Stimulated activated CD8-positive, alpha-beta memory T cell treated with anti-CD3 and anti-CD28 coated beads, Interleukin-15, amount 100 ng/mL, for 1 hour (primary cell): ENCODE measurements at regions not wholly inside any gene's neighbourhood (a gene's known extent, or its start where the extent isn't known, plus 50 kb on each side); places are given as distances from the start of the nearest gene placed in this dataset.
"Not testable (repeated sequence)": the region's sequence is repeated elsewhere in the genome, so short reads cannot be mapped to it uniquely, and the experiment has no call there.

Experiments
- DNase-seq: peaks from one replicate; pipeline ENCODE4 v3.0.0-alpha.2; 2020; ENCODE audit warnings: low read depth

- DNase-seq = no peak
Measured at GRCh38 chr3:106457281-106458180, 588.7 kb upstream of the CBLB start.

DNA sequence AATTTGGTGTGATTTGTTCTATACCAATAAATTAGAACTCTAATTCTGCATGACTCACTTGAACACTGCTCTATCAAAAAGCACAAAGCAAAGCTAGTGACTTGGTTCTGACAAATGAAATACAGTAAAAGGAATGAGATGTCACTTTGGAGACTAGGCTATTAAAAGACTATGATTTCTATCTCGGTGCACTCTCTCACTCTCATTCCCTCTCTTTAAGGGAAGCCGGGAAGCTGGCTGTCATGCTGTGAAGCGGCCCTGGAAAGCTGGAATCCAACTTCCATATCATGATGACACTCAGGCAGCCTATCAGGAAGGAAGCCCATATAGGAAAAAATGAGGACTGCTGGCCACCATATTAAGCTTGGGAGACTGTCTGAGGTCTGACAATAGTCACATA lies 590.1 kb upstream of the CBLB start:
- no peak for DNase-seq

- DNase-seq = no peak
Measured at GRCh38 chr3:106466881-106467280, 598.1 kb upstream of the CBLB start.

- no peak for DNase-seq
Measured at GRCh38 chr3:106473576-106474475, 605.0 kb upstream of the CBLB start.

GRCh38 chr3:106482451-106482850 lies 613.6 kb upstream of the CBLB start:
- DNase-seq = no peak

GRCh38 chr3:106485217-106485616 lies 616.4 kb upstream of the CBLB start:
- DNase-seq = no peak

GRCh38 chr3:106485802-106486201 lies 617.0 kb upstream of the CBLB start:
- DNase-seq = no peak

- not testable (repeated sequence) for DNase-seq
Measured at GRCh38 chr3:106486945-106487639, 618.3 kb upstream of the CBLB start.

DNA sequence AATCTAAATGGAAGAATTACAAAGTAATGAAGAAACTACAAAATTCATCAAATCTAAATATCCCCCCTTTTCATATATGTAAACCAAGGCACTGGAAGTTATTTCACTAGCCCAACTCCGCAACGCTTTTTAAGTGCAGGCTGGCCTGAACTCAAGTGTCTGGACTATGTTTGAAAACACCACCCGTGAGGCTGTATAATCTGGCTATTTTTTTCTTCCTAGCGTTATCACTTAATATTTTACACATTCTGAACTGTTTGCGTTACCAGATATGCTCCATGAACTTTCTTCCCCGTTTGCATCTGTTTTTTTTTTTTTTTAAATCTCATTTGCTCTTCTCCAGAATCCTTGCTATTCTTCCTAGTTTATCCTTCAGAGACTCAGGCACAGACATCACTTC lies 619.5 kb upstream of the CBLB start:
- no peak for DNase-seq

DNA sequence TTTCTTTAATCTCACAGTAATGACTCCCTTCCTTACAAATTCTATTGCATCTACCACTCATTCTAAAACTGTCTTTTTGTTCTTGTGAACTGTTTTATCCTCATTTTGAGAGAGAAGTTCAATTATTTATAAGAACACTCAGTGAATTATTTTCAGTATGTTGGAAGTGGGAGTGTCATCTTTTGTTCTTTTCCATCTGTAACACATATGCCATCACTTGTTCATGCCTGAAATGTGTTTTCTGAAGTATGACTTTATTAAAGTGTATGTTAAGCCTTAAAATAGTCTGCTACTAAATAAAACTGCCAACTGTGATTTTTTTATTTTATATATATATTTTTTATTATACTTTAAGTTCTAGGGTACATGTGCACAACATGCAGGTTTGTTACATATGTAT lies 623.0 kb upstream of the CBLB start:
- no peak for DNase-seq

GRCh38 chr3:106508331-106508893 lies 639.6 kb upstream of the CBLB start:
- no peak for DNase-seq

DNA sequence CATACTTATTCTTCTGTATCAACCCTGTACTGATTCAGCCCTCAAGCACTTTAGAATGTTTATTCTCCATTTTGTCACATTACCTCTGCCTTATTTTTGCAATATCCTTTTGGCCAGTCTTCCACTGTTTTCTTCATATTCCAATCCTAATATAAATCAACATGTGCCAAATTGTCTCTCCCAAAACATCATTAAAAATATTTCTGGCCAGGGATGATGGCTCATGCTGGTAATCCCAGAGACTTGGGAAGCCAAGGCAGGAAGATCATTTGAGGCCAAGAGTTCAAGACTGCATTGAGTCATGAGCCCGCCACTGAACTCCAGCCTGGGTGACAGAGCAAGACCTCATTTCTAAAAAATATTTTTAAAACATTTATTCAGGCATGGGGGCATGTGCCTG lies 641.4 kb upstream of the CBLB start:
- no peak for DNase-seq

- DNase-seq = no peak
Measured at GRCh38 chr3:106512846-106513245, 644.0 kb upstream of the CBLB start.

DNA sequence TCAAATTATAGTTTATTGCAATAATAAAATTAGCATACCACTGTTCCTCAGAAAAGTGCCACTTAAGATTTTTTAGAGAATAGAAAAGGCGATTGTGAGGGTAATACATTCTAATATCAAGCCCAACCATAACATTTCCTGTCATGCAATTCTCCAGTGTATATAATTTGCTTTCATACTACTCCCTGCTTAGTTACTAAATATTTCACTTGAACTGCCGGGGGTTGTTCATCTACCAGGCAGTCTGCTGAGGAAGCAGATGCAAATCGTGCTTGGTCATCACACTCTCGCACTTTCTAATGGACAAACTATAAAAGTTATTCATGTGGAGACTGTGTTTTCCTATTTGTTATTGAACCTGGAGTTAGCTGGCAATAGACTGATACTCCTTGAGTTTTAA lies 645.6 kb upstream of the CBLB start:
- DNase-seq = no peak

DNA sequence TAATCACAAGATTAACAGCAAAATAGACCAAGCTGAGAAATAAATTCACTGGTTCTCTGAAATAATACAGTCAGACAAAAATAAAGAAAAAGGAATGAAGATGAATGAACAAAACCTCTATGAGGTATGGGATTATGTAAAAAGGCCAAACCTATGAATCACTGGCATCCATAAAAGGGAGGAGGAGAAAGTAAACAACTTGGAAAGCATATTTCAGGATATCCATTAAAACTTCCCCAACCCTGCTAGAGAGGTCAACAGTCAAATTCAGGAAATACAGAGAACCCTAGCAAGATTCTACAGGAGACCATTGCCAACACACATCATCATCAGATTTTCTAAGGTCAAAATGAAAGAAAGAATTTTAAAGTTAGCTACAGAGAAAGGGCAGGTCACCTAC lies 649.7 kb upstream of the CBLB start:
- no peak for DNase-seq

DNA sequence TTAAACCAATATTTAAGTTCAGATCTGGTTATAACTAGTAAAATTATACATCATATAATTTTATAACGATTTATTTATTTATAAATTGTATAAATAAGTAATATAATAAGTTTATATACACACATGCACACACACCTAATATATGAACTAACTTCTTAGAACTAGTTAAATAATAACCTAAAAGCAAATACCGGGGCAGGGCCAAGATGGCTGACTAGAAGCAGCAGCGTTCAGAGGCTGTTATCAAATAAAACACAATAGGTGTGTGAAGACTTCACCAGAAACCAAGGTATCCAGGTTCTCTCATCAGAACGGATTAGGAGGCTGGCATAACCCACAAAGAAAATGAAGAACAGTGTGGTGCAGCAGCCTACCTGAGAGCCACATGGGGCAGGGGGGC lies 653.6 kb upstream of the CBLB start:
- no peak for DNase-seq

DNA sequence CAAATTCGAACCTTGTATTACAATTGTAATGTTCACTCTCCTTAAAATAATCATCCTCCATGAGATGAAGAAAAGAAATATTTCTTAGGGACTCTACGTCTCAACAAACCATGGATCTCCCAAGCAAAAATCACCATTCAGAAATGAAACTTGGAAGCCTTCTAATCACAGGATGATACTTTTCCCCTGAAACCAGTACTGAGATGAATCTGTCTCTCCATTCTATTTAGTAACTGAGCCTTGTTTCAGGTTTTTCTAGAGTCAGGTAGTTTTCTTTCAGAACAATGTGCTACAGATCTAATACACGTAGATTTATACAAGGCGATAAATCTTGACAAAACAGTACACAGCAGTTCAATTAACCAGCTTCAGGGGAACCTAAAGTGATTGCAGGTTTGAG lies 660.1 kb upstream of the CBLB start:
- DNase-seq = no peak

DNA sequence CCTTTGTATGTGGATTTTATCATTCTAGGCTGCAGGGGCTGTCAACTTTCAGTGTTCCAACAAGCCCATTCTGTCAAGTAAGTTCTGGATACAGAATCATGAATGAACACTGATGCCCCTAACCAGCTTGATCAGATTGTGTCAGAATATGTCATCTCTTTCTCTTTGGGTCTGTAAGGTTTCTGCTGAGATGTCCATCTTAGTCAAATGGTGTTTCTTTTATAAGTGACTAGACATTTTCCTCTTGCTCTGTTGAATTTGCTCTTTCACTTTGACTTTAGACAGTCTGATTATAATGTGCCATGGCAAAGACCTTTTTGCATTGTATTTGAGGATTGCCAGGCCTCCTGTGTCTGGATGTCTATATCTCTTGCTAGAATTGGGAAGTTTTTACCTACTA lies 660.9 kb upstream of the CBLB start:
- no peak for DNase-seq

GRCh38 chr3:106530367-106530766 lies 661.6 kb upstream of the CBLB start:
- DNase-seq = no peak

DNA sequence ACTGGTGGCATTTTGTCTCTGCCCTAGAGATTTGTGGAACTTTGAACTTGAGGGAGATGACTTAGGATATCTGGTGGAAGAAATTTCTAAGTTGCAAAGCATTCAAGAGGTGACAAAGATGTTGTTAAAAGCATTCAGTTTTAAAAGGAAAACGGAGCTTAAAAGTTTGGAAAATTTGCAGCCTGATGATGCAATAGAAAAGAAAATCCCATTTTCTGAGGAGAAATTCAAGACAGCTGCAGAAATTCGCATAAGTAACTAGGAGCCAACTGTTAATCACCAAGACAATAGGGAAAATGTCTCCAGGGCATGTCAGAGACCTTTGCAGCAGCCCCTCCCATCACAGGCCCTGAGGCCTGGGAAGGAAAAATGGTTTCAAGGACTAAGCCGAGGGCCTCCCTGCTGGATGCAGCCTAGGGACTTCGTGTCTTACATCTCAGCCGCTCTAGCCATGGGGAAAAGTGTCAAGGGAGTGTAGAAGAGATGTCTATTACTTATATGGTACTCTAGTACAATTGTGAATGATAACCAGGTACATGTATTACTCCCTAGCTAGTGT lies 663.0 kb upstream of the CBLB start:
- not testable (repeated sequence) for DNase-seq

- DNase-seq = no peak
Measured at GRCh38 chr3:106533093-106533787, 664.4 kb upstream of the CBLB start.
